ENCODE measurements at regions not wholly inside any gene's neighbourhood (a gene's known extent, or its start where the extent isn't known, plus 50 kb on each side); places are given as distances from the start of the nearest gene placed in this dataset.

DNA sequence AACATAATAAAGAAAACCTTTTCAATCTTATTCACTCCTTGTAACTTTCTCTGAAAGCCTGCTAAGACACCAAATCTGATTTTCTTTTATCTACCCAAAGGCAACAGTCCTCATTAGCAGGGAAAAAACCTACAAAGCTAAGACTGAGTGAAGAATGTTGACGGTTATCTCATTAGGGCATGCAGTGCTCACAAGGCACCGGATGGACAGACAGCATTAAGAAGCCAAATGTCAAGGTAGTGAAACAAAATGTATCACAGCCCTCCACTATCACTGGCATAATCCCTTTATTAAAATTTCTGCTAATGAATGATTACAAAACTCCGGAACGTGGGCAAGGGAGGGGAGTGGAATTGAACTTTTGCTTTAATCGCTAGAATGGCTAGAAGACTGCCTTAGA lies 442.8 kb downstream of the NEBL start:
- Mint-ChIP-seq H3K4me1 (ENCODE audit: unreplicated experiment) (peaks cover 29% of the 10 kb centered on the region), H3K9me3 (no peaks in the 10 kb centered on the region), H3K27me3 (no peaks in the 10 kb centered on the region), H3K36me3 (no peaks in the 10 kb centered on the region), H3K27ac (no peak overlapping the region), H3K4me3 (no peak overlapping the region)
- TF ChIP-seq, protein P1, sequence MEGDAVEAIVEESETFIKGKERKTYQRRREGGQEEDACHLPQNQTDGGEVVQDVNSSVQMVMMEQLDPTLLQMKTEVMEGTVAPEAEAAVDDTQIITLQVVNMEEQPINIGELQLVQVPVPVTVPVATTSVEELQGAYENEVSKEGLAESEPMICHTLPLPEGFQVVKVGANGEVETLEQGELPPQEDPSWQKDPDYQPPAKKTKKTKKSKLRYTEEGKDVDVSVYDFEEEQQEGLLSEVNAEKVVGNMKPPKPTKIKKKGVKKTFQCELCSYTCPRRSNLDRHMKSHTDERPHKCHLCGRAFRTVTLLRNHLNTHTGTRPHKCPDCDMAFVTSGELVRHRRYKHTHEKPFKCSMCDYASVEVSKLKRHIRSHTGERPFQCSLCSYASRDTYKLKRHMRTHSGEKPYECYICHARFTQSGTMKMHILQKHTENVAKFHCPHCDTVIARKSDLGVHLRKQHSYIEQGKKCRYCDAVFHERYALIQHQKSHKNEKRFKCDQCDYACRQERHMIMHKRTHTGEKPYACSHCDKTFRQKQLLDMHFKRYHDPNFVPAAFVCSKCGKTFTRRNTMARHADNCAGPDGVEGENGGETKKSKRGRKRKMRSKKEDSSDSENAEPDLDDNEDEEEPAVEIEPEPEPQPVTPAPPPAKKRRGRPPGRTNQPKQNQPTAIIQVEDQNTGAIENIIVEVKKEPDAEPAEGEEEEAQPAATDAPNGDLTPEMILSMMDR (conservative IDR thresholded peaks at IDR 0.05): no peak
- no peak for DNase-seq (ENCODE audit: extremely low spot score, unreplicated experiment)

- H3K27me3 Mint-ChIP-seq: no peaks in the 10 kb centered on the region
- H3K4me3 Mint-ChIP-seq: no peak overlapping the region
- H3K36me3 Mint-ChIP-seq: peaks cover 3% of the 10 kb centered on the region
- TF ChIP-seq, protein P1 (conservative IDR thresholded peaks at IDR 0.05): no peak
- no peak overlapping the region for H3K27ac Mint-ChIP-seq
- peaks cover 8% of the 10 kb centered on the region for H3K4me1 Mint-ChIP-seq (ENCODE audit: unreplicated experiment)
- no peak for DNase-seq (ENCODE audit: extremely low spot score, unreplicated experiment)
- H3K9me3 Mint-ChIP-seq: peaks cover 5% of the 10 kb centered on the region
Observed at GRCh38 chr10:20446561-20447193, 450.4 kb downstream of the NEBL start.

GRCh38 chr10:20443094-20443493 lies 454.0 kb downstream of the NEBL start:
- TF ChIP-seq, protein P1 (conservative IDR thresholded peaks at IDR 0.05): no peak
- peaks cover 3% of the 10 kb centered on the region for H3K36me3 Mint-ChIP-seq
- H3K4me1 Mint-ChIP-seq (ENCODE audit: unreplicated experiment): peaks cover 8% of the 10 kb centered on the region
- peaks cover 21% of the 10 kb centered on the region for H3K9me3 Mint-ChIP-seq
- DNase-seq (ENCODE audit: extremely low spot score, unreplicated experiment): no peak
- H3K4me3 Mint-ChIP-seq: no peak overlapping the region
- no peak overlapping the region for H3K27ac Mint-ChIP-seq
- H3K27me3 Mint-ChIP-seq: no peaks in the 10 kb centered on the region

- Mint-ChIP-seq H3K27ac (no peak overlapping the region), H3K4me1 (ENCODE audit: unreplicated experiment) (peaks cover 5% of the 10 kb centered on the region), H3K4me3 (no peak overlapping the region), H3K36me3 (no peaks in the 10 kb centered on the region), H3K9me3 (peaks cover 12% of the 10 kb centered on the region), H3K27me3 (no peaks in the 10 kb centered on the region)
- TF ChIP-seq, protein P1 (conservative IDR thresholded peaks at IDR 0.05): no peak
- DNase-seq (ENCODE audit: extremely low spot score, unreplicated experiment): no peak
Observed at GRCh38 chr10:20429742-20430141, 467.4 kb downstream of the NEBL start.

- TF ChIP-seq, protein P1 (conservative IDR thresholded peaks at IDR 0.05): no peak
- H3K4me3 Mint-ChIP-seq: no peak overlapping the region
- no peaks in the 10 kb centered on the region for H3K36me3 Mint-ChIP-seq
- H3K27me3 Mint-ChIP-seq: no peaks in the 10 kb centered on the region
- DNase-seq (ENCODE audit: extremely low spot score, unreplicated experiment): no peak
- H3K4me1 Mint-ChIP-seq (ENCODE audit: unreplicated experiment): peaks cover 4% of the 10 kb centered on the region
- H3K9me3 Mint-ChIP-seq: peaks cover 12% of the 10 kb centered on the region
- H3K27ac Mint-ChIP-seq: no peak overlapping the region
Observed at GRCh38 chr10:20427821-20428220, 469.3 kb downstream of the NEBL start.

DNA sequence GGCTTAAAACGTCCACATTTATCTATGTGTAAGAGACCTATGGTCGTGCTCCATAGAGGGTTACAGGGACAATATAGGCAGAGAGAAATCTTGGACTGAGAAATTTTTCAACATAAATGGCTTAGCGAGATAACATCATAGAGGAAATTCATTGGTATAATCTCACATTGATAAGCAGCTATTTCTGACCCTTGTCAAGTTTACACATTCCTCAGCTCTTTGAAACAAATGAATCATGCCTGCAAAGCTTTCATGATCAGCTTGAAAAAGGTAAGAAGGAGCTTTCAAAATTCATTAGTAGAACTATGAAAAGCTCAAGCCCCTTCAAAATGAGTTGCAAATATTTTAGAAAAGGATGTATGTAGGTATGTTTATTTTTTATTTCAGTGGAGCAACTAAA lies 478.8 kb downstream of the NEBL start:
- no peak overlapping the region for H3K4me3 Mint-ChIP-seq
- DNase-seq (ENCODE audit: extremely low spot score, unreplicated experiment): no peak
- no peaks in the 10 kb centered on the region for H3K27me3 Mint-ChIP-seq
- H3K4me1 Mint-ChIP-seq (ENCODE audit: unreplicated experiment): peaks cover 4% of the 10 kb centered on the region
- peaks cover 4% of the 10 kb centered on the region for H3K36me3 Mint-ChIP-seq
- TF ChIP-seq, protein P1 (conservative IDR thresholded peaks at IDR 0.05): no peak
- no peak overlapping the region for H3K27ac Mint-ChIP-seq
- no peaks in the 10 kb centered on the region for H3K9me3 Mint-ChIP-seq

Measured in type B pancreatic cell (in vitro differentiated cells).